Mesendoderm (in vitro differentiated cells): ENCODE measurements at regions not wholly inside any gene's neighbourhood (a gene's known extent, or its start where the extent isn't known, plus 50 kb on each side); places are given as distances from the start of the nearest gene placed in this dataset.
A peak's percentile ranks its signal among the peaks of the same experiment; 100 is the strongest.

Experiments used
- DNase-seq: peaks from one replicate; pipeline ENCODE4 v3.0.0; 2013
- H2AK5ac ChIP-seq: 2 replicates; pipeline ENCODE4 v1.6.1; 2013; ENCODE audit warnings: low read length, inconsistent platforms
- H2BK120ac ChIP-seq: 2 replicates; pipeline ENCODE4 v1.6.1; 2013; ENCODE audit warnings: low read depth, mild to moderate bottlenecking, low read length, moderate library complexity, mixed read lengths
- H2BK15ac ChIP-seq: replicated peaks from 2 replicates; pipeline ENCODE4 v1.6.1; 2013; ENCODE audit warnings: low read depth, mild to moderate bottlenecking, moderate library complexity
- H2BK5ac ChIP-seq: 2 replicates; pipeline ENCODE4 v1.6.1; 2013; ENCODE audit warnings: low read length, inconsistent platforms
- H3K18ac ChIP-seq: 2 replicates; pipeline ENCODE4 v1.6.1; 2013; ENCODE audit warnings: mild to moderate bottlenecking, low read length, mixed read lengths
- H3K23ac ChIP-seq: one replicate; pipeline ENCODE4 v1.6.1; 2013; ENCODE audit warnings: low read length
- H3K27ac ChIP-seq: 2 replicates; pipeline ENCODE4 v1.5.1; 2013; ENCODE audit warnings: low read depth, mild to moderate bottlenecking, inconsistent platforms, low read length, moderate library complexity
- H3K27me3 ChIP-seq: 2 replicates; pipeline ENCODE4 v1.6.1; 2013; ENCODE audit warnings: low read length, control low read depth, mild to moderate bottlenecking, inconsistent platforms; ENCODE audit not compliant: insufficient read depth, poor library complexity
- H3K36me3 ChIP-seq: 2 replicates; pipeline ENCODE4 v1.6.1; 2013; ENCODE audit warnings: low read length, inconsistent platforms; ENCODE audit not compliant: control insufficient read depth, insufficient read depth
- H3K4ac ChIP-seq: one replicate; pipeline ENCODE4 v1.6.1; 2013; ENCODE audit warnings: low read depth, mild to moderate bottlenecking, low read length, moderate library complexity
- H3K4me1 ChIP-seq: 2 replicates; pipeline ENCODE4 v1.6.1; 2013; ENCODE audit warnings: low read depth, low read length, inconsistent platforms; ENCODE audit not compliant: control insufficient read depth
- H3K4me2 ChIP-seq: 2 replicates; pipeline ENCODE4 v1.6.1; 2013; ENCODE audit warnings: low read length
- H3K4me3 ChIP-seq: 2 replicates; pipeline ENCODE4 v1.5.1; 2013; ENCODE audit warnings: mild to moderate bottlenecking, low read length
- H3K56ac ChIP-seq: one replicate; pipeline ENCODE4 v1.6.1; 2013; ENCODE audit warnings: low read length
- H3K79me1 ChIP-seq: 2 replicates; pipeline ENCODE4 v1.6.1; 2013; ENCODE audit warnings: low read length, inconsistent platforms
- H3K79me2 ChIP-seq: 2 replicates; pipeline ENCODE4 v1.6.1; 2013; ENCODE audit warnings: mild to moderate bottlenecking, low read length; ENCODE audit not compliant: control insufficient read depth, insufficient read depth
- H3K9ac ChIP-seq: 2 replicates; pipeline ENCODE4 v1.6.1; 2013; ENCODE audit warnings: low read length, inconsistent platforms
- H4K5ac ChIP-seq: one replicate; pipeline ENCODE4 v1.6.1; 2013; ENCODE audit warnings: low read length
- H4K8ac ChIP-seq: one replicate; pipeline ENCODE4 v1.6.1; 2013; ENCODE audit warnings: low read depth, mild to moderate bottlenecking, control low read depth, low read length, moderate library complexity
- WGBS: extraction: QIAGEN DNeasy Blood & Tissue Kit; methylation state at CpG from one replicate; pipeline ENCODE4 v1.1.7; 2013; ENCODE audit warnings: low lambda C conversion rate, missing lambda C conversion rate; ENCODE audit not compliant: insufficient coverage; ENCODE audit errors: extremely low coverage; 5-methylcytosine and 5-hydroxymethylcytosine counted together

GRCh38 chr6:47157063-47157462, 114.9 kb upstream of the ADGRF1 start:
- Histone ChIP-seq H3K27me3 (no peaks in the 10 kb centered on the region), H3K4me3 (no peak overlapping the region), H3K18ac (peak overlapping the region; percentile 65), H2BK120ac (no peak overlapping the region), H3K79me1 (no peaks in the 10 kb centered on the region), H3K27ac (no peak overlapping the region), H4K8ac (no peak overlapping the region), H2BK15ac (peak overlapping the region; percentile 89), H3K4ac (no peak overlapping the region), H3K79me2 (no peaks in the 10 kb centered on the region), H2BK5ac (no peak overlapping the region), H3K23ac (no peak overlapping the region), H3K56ac (no peak overlapping the region), H3K4me1 (peaks cover 11% of the 10 kb centered on the region), H4K5ac (no peak overlapping the region), H3K9ac (no peak overlapping the region), H3K4me2 (no peak overlapping the region), H2AK5ac (no peak overlapping the region), H3K36me3 (no peaks in the 10 kb centered on the region)
- no CpG with 5 or more reads among the region's 1 CpG for WGBS
- no peak for DNase-seq

GRCh38 chr6:47156196-47156595, 114.1 kb upstream of the ADGRF1 start:
- no peak overlapping the region for H4K8ac ChIP-seq
- peak overlapping the region; percentile 3 for H2AK5ac ChIP-seq
- WGBS = no CpG with 5 or more reads among the region's 4 CpGs
- H2BK15ac ChIP-seq = peak overlapping the region; percentile 61
- H2BK120ac ChIP-seq = no peak overlapping the region
- peak overlapping the region; percentile 40 for H3K56ac ChIP-seq
- H3K4ac ChIP-seq = peak overlapping the region; percentile 78
- H3K4me1 ChIP-seq = peaks cover 11% of the 10 kb centered on the region
- H3K9ac ChIP-seq = no peak overlapping the region
- no peaks in the 10 kb centered on the region for H3K79me2 ChIP-seq
- H4K5ac ChIP-seq = no peak overlapping the region
- H3K4me2 ChIP-seq = no peak overlapping the region
- H3K36me3 ChIP-seq = no peaks in the 10 kb centered on the region
- no peak overlapping the region for H3K4me3 ChIP-seq
- H3K27ac ChIP-seq = no peak overlapping the region
- H3K27me3 ChIP-seq = no peaks in the 10 kb centered on the region
- H3K79me1 ChIP-seq = no peaks in the 10 kb centered on the region
- no peak overlapping the region for H2BK5ac ChIP-seq
- peak overlapping the region; percentile 5 for H3K18ac ChIP-seq
- no peak overlapping the region for H3K23ac ChIP-seq
- DNase-seq = no peak

GRCh38 chr6:47153404-47153755, 111.2 kb upstream of the ADGRF1 start:
- Histone ChIP-seq H2AK5ac (no peak overlapping the region), H3K4me1 (peaks cover 11% of the 10 kb centered on the region), H2BK120ac (peak overlapping the region; percentile 64), H3K27me3 (no peaks in the 10 kb centered on the region), H3K56ac (peak overlapping the region; percentile 25), H3K79me2 (no peaks in the 10 kb centered on the region), H2BK5ac (peak overlapping the region; percentile 33), H3K4ac (peak overlapping the region; percentile 22), H4K5ac (no peak overlapping the region), H3K23ac (no peak overlapping the region), H3K79me1 (no peaks in the 10 kb centered on the region), H4K8ac (no peak overlapping the region), H3K36me3 (no peaks in the 10 kb centered on the region), H2BK15ac (no peak overlapping the region), H3K18ac (peak overlapping the region; percentile 86), H3K4me2 (no peak overlapping the region), H3K4me3 (no peak overlapping the region), H3K27ac (peak overlapping the region; percentile 31), H3K9ac (peak overlapping the region; percentile 7)
- DNase-seq = no peak
- WGBS = no CpG with 5 or more reads among the region's 3 CpGs

DNA sequence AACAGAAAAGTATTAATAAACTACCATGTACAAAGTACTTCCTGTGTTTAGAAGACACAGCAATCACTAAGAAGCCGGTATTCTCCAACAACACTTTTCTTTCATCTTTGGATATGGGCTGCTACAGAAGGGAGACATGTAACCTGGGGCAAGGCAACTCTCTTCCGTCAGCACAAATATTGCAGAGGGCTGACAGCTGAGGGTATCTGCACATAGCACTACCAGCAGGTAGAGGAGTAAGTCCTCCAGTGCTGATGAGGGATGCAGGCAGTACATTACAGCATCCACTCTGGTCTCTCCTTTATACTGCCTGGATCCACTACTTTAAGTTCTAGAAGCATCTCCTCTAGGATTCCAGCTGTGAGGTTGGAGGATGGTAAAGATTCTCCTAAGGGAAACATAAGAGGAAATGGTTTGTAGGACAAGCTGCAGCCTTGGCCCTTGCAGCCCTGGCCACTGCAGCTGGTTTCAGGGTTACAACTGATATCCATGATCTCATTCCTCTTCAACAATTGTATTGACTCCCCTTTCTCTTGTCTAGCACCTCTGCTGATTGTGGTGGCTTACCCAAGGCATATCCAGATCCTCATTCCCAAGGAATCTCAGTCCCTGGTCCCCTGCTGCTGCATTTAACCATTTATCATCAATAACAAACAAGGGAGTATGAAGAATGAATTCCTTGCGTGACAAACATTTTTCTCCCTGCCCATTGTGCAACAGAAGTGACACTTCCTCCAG, 110.7 kb upstream of the ADGRF1 start:
- H3K9ac ChIP-seq = peak overlapping the region; percentile 45
- WGBS = no CpG with 5 or more reads among the region's 3 CpGs

DNA sequence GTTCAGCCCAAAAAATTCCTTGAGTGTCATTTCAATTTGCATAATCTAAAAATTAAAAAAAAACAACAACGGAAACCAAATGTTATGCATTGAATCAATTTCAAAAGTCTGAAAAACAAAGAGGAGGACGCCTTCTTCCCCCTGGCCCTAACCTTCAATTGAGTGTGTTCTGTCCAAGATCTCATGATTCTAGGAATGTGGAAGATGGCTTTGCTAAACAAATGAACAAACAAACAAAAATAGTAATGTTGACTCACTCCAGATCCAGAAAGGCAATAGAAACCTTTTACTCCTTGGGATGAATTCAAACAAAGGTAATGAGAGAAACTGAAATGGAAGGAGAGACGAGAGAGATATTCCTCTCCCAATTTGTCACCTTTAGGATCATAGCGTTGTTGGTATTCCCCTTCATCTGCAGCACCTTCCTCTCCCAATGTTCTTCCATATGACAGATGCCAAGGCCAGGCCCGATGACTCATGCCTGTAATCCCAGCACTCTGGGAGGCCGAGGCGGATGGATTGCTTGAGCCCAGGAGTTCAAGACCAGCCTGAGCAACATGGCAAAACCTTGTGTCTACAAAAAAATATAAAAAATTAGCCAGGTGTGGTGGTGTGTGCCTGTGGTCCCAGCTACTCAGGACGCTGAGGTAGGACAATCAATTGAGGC, 109.2 kb upstream of the ADGRF1 start:
- H3K23ac ChIP-seq = no peak overlapping the region
- no peaks in the 10 kb centered on the region for H3K27me3 ChIP-seq
- DNase-seq = no peak
- H2BK15ac ChIP-seq = no peak overlapping the region
- no peaks in the 10 kb centered on the region for H3K79me2 ChIP-seq
- no peak overlapping the region for H2AK5ac ChIP-seq
- H4K8ac ChIP-seq = no peak overlapping the region
- peak overlapping the region; percentile 86 for H3K18ac ChIP-seq
- H3K27ac ChIP-seq = peak overlapping the region; percentile 66
- H3K56ac ChIP-seq = peak overlapping the region; percentile 71
- WGBS = no CpG with 5 or more reads among the region's 8 CpGs
- H3K9ac ChIP-seq = no peak overlapping the region
- no peaks in the 10 kb centered on the region for H3K36me3 ChIP-seq
- peak overlapping the region; percentile 41 for H3K4ac ChIP-seq
- H3K4me2 ChIP-seq = no peak overlapping the region
- no peak overlapping the region for H3K4me3 ChIP-seq
- H2BK5ac ChIP-seq = peak overlapping the region; percentile 66
- H3K79me1 ChIP-seq = no peaks in the 10 kb centered on the region
- peak overlapping the region; percentile 96 for H2BK120ac ChIP-seq
- H4K5ac ChIP-seq = no peak overlapping the region
- peaks cover 19% of the 10 kb centered on the region for H3K4me1 ChIP-seq

More for the DNA sequence above, 110.7 kb upstream of the ADGRF1 start:
- Histone ChIP-seq H4K8ac (no peak overlapping the region), H3K27me3 (no peaks in the 10 kb centered on the region), H2AK5ac (peak overlapping the region; percentile 94), H3K79me1 (no peaks in the 10 kb centered on the region), H2BK15ac (no peak overlapping the region), H3K4me3 (no peak overlapping the region), H3K79me2 (no peaks in the 10 kb centered on the region), H3K36me3 (no peaks in the 10 kb centered on the region), H3K18ac (peak overlapping the region; percentile 98), H3K56ac (peak overlapping the region; percentile 85), H3K27ac (peak overlapping the region; percentile 93), H3K23ac (peak overlapping the region; percentile 32), H4K5ac (peak overlapping the region; percentile 28), H2BK5ac (peak overlapping the region; percentile 96), H2BK120ac (peak overlapping the region; percentile 96), H3K4me1 (peaks cover 11% of the 10 kb centered on the region), H3K4me2 (no peak overlapping the region), H3K4ac (peak overlapping the region; percentile 97)
- DNase-seq = peak; percentile 99
